ENCODE measurements at regions not wholly inside any gene's neighbourhood (a gene's known extent, or its start where the extent isn't known, plus 50 kb on each side); places are given as distances from the start of the nearest gene placed in this dataset.

GRCh38 chr12:68560851-68561422 lies 49.8 kb upstream of the RAP1B start:
- DNase-seq, result no peak

Measured in activated CD4-positive, alpha-beta T cell treated with anti-CD3 and anti-CD28 coated beads, Interleukin-2, Interleukin-6, amounts not matched to agents 100 ng/mL and 50 ng/mL, durations not matched to agents 16 hours and 8 hours (primary cell).